ENCODE measurements at regions not wholly inside any gene's neighbourhood (a gene's known extent, or its start where the extent isn't known, plus 50 kb on each side); places are given as distances from the start of the nearest gene placed in this dataset.

GRCh38 chr2:120823551-120823950, 87.9 kb downstream of the GLI2 start:
- no peak overlapping the region for H3K4me3 Mint-ChIP-seq (ENCODE audit: unreplicated experiment)
- no peak overlapping the region for H3K27ac Mint-ChIP-seq (ENCODE audit: unreplicated experiment)
- H3K9me3 Mint-ChIP-seq (ENCODE audit: unreplicated experiment): no peaks in the 10 kb centered on the region
- H4K20me1 ChIP-seq (ENCODE audit: insufficient read depth, low read length): peaks cover 79% of the 10 kb centered on the region
- FAIRE-seq: no peak
- H3K4me1 Mint-ChIP-seq (ENCODE audit: low read depth, unreplicated experiment): peaks cover 34% of the 10 kb centered on the region
- H2AFZ ChIP-seq (ENCODE audit: low read depth, low read length): no peak overlapping the region
- H3K4me3 ChIP-seq (ENCODE audit: insufficient read depth, low read depth, low read length): no peak overlapping the region
- H3K4me2 ChIP-seq (ENCODE audit: low read length): no peak overlapping the region
- peaks cover 5% of the 10 kb centered on the region for H3K36me3 Mint-ChIP-seq (ENCODE audit: low read depth, unreplicated experiment)
- peaks cover 47% of the 10 kb centered on the region for H3K4me1 ChIP-seq (ENCODE audit: insufficient read depth, low read length)
- H3K79me2 ChIP-seq (ENCODE audit: insufficient read depth, low read length): peaks cover 75% of the 10 kb centered on the region
- DNase-seq (ENCODE audit: low read depth): no peak
- no peaks in the 10 kb centered on the region for H3K27me3 Mint-ChIP-seq (ENCODE audit: low read depth, unreplicated experiment)
- no peak overlapping the region for H3K9ac ChIP-seq (ENCODE audit: low read length)
- TF ChIP-seq EZH2 (IDR thresholded peaks at IDR 0.05; ENCODE audit: insufficient read depth, low read length) (no peak), CTCF (IDR thresholded peaks at IDR 0.05; ENCODE audit: insufficient read depth, low read depth, low read length) (no peak)
- H3K27me3 ChIP-seq (ENCODE audit: insufficient read depth, low read length): no peaks in the 10 kb centered on the region
- no peak overlapping the region for H3K27ac ChIP-seq (ENCODE audit: low read depth, low read length)
- H3K9me3 ChIP-seq (ENCODE audit: insufficient read depth, low read depth, low read length): no peaks in the 10 kb centered on the region
- no peaks in the 10 kb centered on the region for H3K36me3 ChIP-seq (ENCODE audit: insufficient read depth, low read length)

- Histone ChIP-seq H3K79me2 (ENCODE audit: insufficient read depth, low read length) (peaks cover 82% of the 10 kb centered on the region), H3K9me3 (ENCODE audit: insufficient read depth, low read depth, low read length) (no peaks in the 10 kb centered on the region), H3K27ac (ENCODE audit: low read depth, low read length) (no peak overlapping the region), H3K27me3 (ENCODE audit: insufficient read depth, low read length) (no peaks in the 10 kb centered on the region), H3K4me3 (ENCODE audit: insufficient read depth, low read depth, low read length) (no peak overlapping the region), H4K20me1 (ENCODE audit: insufficient read depth, low read length) (peaks cover 86% of the 10 kb centered on the region), H3K4me2 (ENCODE audit: low read length) (no peak overlapping the region), H2AFZ (ENCODE audit: low read depth, low read length) (no peak overlapping the region), H3K9ac (ENCODE audit: low read length) (no peak overlapping the region), H3K36me3 (ENCODE audit: insufficient read depth, low read length) (no peaks in the 10 kb centered on the region), H3K4me1 (ENCODE audit: insufficient read depth, low read length) (peaks cover 42% of the 10 kb centered on the region)
- no peak for FAIRE-seq
- no peak for TF ChIP-seq CTCF (IDR thresholded peaks at IDR 0.05; ENCODE audit: insufficient read depth, low read depth, low read length)
- DNase-seq (ENCODE audit: low read depth): no peak
- peaks cover 5% of the 10 kb centered on the region for H3K36me3 Mint-ChIP-seq (ENCODE audit: low read depth, unreplicated experiment)
- peaks cover 33% of the 10 kb centered on the region for H3K4me1 Mint-ChIP-seq (ENCODE audit: low read depth, unreplicated experiment)
- no peaks in the 10 kb centered on the region for H3K27me3 Mint-ChIP-seq (ENCODE audit: low read depth, unreplicated experiment)
- H3K9me3 Mint-ChIP-seq (ENCODE audit: unreplicated experiment): no peaks in the 10 kb centered on the region
- H3K27ac Mint-ChIP-seq (ENCODE audit: unreplicated experiment): no peak overlapping the region
- H3K4me3 Mint-ChIP-seq (ENCODE audit: unreplicated experiment): no peak overlapping the region
Measured at GRCh38 chr2:120824246-120824645, 88.6 kb downstream of the GLI2 start.

- Histone ChIP-seq H3K4me1 (ENCODE audit: insufficient read depth, low read length) (peaks cover 29% of the 10 kb centered on the region), H4K20me1 (ENCODE audit: insufficient read depth, low read length) (peaks cover 91% of the 10 kb centered on the region), H3K9me3 (ENCODE audit: insufficient read depth, low read depth, low read length) (no peaks in the 10 kb centered on the region), H3K4me3 (ENCODE audit: insufficient read depth, low read depth, low read length) (no peak overlapping the region), H3K4me2 (ENCODE audit: low read length) (peak overlapping the region; percentile 9), H3K79me2 (ENCODE audit: insufficient read depth, low read length) (peaks cover 93% of the 10 kb centered on the region), H3K27ac (ENCODE audit: low read depth, low read length) (no peak overlapping the region), H2AFZ (ENCODE audit: low read depth, low read length) (no peak overlapping the region), H3K9ac (ENCODE audit: low read length) (no peak overlapping the region), H3K27me3 (ENCODE audit: insufficient read depth, low read length) (no peaks in the 10 kb centered on the region), H3K36me3 (ENCODE audit: insufficient read depth, low read length) (no peaks in the 10 kb centered on the region)
- DNase-seq (ENCODE audit: low read depth) (peak; percentile 56), FAIRE-seq (no peak)
- no peak overlapping the region for H3K4me3 Mint-ChIP-seq (ENCODE audit: unreplicated experiment)
- H3K9me3 Mint-ChIP-seq (ENCODE audit: unreplicated experiment): no peaks in the 10 kb centered on the region
- peaks cover 5% of the 10 kb centered on the region for H3K36me3 Mint-ChIP-seq (ENCODE audit: low read depth, unreplicated experiment)
- peaks cover 23% of the 10 kb centered on the region for H3K4me1 Mint-ChIP-seq (ENCODE audit: low read depth, unreplicated experiment)
- no peak for TF ChIP-seq EZH2 (IDR thresholded peaks at IDR 0.05; ENCODE audit: insufficient read depth, low read length)
- no peak for TF ChIP-seq CTCF (IDR thresholded peaks at IDR 0.05; ENCODE audit: insufficient read depth, low read depth, low read length)
- H3K27ac Mint-ChIP-seq (ENCODE audit: unreplicated experiment): no peak overlapping the region
- H3K27me3 Mint-ChIP-seq (ENCODE audit: low read depth, unreplicated experiment): no peaks in the 10 kb centered on the region
Measured at GRCh38 chr2:120825370-120826259, 89.9 kb downstream of the GLI2 start.
